Psoas muscle (tissue), 7 donors: ENCODE measurements at regions not wholly inside any gene's neighbourhood (a gene's known extent, or its start where the extent isn't known, plus 50 kb on each side); places are given as distances from the start of the nearest gene placed in this dataset.

Experiments
- ATAC-seq, 4 donors: fragments of 200-7000 bp; cut with Tn5 transposase; one replicate each; pipeline ENCODE4 v1.9.1; 2020; ENCODE audit warnings: moderate library complexity in 3 of 4, mild to moderate bottlenecking in 2 of 4
- DNase-seq, 2 donors: peaks; one replicate each; pipeline ENCODE4 v3.0.0-alpha.2; 2020
- H3K27ac ChIP-seq: fragments of 200-600 bp; one replicate; pipeline ENCODE4 v1.8.0; 2022
- H3K27me3 ChIP-seq, 3 donors: fragments of 200-600 bp in 1 of 3; one replicate each; pipeline versions ENCODE4 v1.6.1 to v1.8.0; 2013 to 2022; ENCODE audit warnings: low read length in 2 of 3, mild to moderate bottlenecking in 2 of 3, moderate library complexity in 1 of 3; ENCODE audit not compliant: insufficient read depth in 3 of 3
- H3K36me3 ChIP-seq, 2 donors: fragments of 200-600 bp in 1 of 2; one replicate each; pipeline versions ENCODE4 v1.6.1 to v1.8.0; 2013 to 2022; ENCODE audit warnings: low read depth in 1 of 2, mild to moderate bottlenecking in 1 of 2, moderate library complexity in 1 of 2; ENCODE audit not compliant: insufficient read depth in 1 of 2
- H3K4me1 ChIP-seq: fragments of 200-600 bp; one replicate; pipeline ENCODE4 v1.8.0; 2022
- H3K4me3 ChIP-seq: fragments of 200-600 bp; one replicate; pipeline ENCODE4 v1.8.0; 2022; ENCODE audit warnings: mild to moderate bottlenecking
- H3K9me3 ChIP-seq: fragments of 200-600 bp; one replicate; pipeline ENCODE4 v1.8.0; 2022
- CTCF ChIP-seq: fragments of 200-600 bp; IDR thresholded peaks from one replicate; pipeline ENCODE4 v1.8.0; 2022; ENCODE audit warnings: antibody characterized with exemption
- WGBS, 3 donors: extraction: QIAGEN DNeasy Blood & Tissue Kit; methylation state at CpG; one replicate each; pipeline versions ENCODE4 v1.1.6 to v1.1.7; 2013; 5-methylcytosine and 5-hydroxymethylcytosine counted together
- intact Hi-C, 2 donors: fragments of 100-400 bp; cut with DNase I; formaldehyde crosslinking; loops; one replicate each; pipeline versions ENCODE4 v1.11.0 to v1.14.2; 2022
- donor health status: healthy with polysubstance abuse.
- donor health status: DM: no; HTN: no; CAD: no; lungs with moderate emphysema.
- donor health status: Bipolar disorder and iron deficiency.
- donor health status: healthy.
- donor health status: DM: yes; HTN: yes; CAD: no.
- donor health status: DM: no; HTN: no; CAD: no.
- donor health status: DM: yes; HTN: yes; CAD: no.

- ATAC-seq, result no peak
- Histone ChIP-seq H3K27me3 (no peaks in the 10 kb centered on the region), H3K27ac (no peak overlapping the region), H3K4me3 (no peak overlapping the region), H3K4me1 (no peaks in the 10 kb centered on the region), H3K9me3 (no peaks in the 10 kb centered on the region), H3K36me3 (no peaks in the 10 kb centered on the region)
- no peak for TF ChIP-seq CTCF
- DNase-seq, result no peak
- WGBS, 3 donors, result 61 to 84% (median 61%) methylated on average over 6 of the region's 6 CpGs
- intact Hi-C loops, result no loop called here
Measured at GRCh38 chr15:97679106-97679688, 281.3 kb upstream of the ARRDC4 start.

- WGBS, 3 donors, result 90 to 91% (median 90%) methylated on average over 5 of the region's 5 CpGs
- Histone ChIP-seq H3K4me3 (no peak overlapping the region), H3K27ac (no peak overlapping the region), H3K4me1 (no peaks in the 10 kb centered on the region), H3K36me3 (no peaks in the 10 kb centered on the region), H3K9me3 (no peaks in the 10 kb centered on the region), H3K27me3 (no peaks in the 10 kb centered on the region)
- intact Hi-C loops, result no loop called here
- DNase-seq (no peak), ATAC-seq (no peak)
- no peak for TF ChIP-seq CTCF
Measured at GRCh38 chr15:97680606-97681220, 279.8 kb upstream of the ARRDC4 start.

- TF ChIP-seq CTCF, result no peak
- no peaks in the 10 kb centered on the region for H3K27me3 ChIP-seq
- DNase-seq, result no peak
- WGBS, 3 donors, result 66 to 71% (median 69%) methylated on average over 3 of the region's 3 CpGs
- no peak for ATAC-seq
- intact Hi-C loops, result no loop called here
- H3K27ac ChIP-seq, result no peak overlapping the region
- no peaks in the 10 kb centered on the region for H3K9me3 ChIP-seq
- H3K4me1 ChIP-seq, result peaks cover 3% of the 10 kb centered on the region
- H3K4me3 ChIP-seq, result no peak overlapping the region
- H3K36me3 ChIP-seq, result no peaks in the 10 kb centered on the region
Measured at GRCh38 chr15:97683831-97684230, 276.7 kb upstream of the ARRDC4 start.

GRCh38 chr15:97684249-97684648 is 276.3 kb upstream of the ARRDC4 start:
- no peak for ATAC-seq

More at GRCh38 chr15:97684249-97684648, 276.3 kb upstream of the ARRDC4 start:
- intact Hi-C loops, result no loop called here
- Histone ChIP-seq H3K27ac (no peak overlapping the region), H3K4me1 (peaks cover 3% of the 10 kb centered on the region), H3K27me3 (no peaks in the 10 kb centered on the region), H3K4me3 (no peak overlapping the region), H3K36me3 (no peaks in the 10 kb centered on the region), H3K9me3 (no peaks in the 10 kb centered on the region)
- no peak for DNase-seq
- no peak for TF ChIP-seq CTCF
- 22 to 23% (median 22%) methylated on average over 6 of the region's 6 CpGs for WGBS, 3 donors
